ENCODE measurements at regions not wholly inside any gene's neighbourhood (a gene's known extent, or its start where the extent isn't known, plus 50 kb on each side); places are given as distances from the start of the nearest gene placed in this dataset.

DNA sequence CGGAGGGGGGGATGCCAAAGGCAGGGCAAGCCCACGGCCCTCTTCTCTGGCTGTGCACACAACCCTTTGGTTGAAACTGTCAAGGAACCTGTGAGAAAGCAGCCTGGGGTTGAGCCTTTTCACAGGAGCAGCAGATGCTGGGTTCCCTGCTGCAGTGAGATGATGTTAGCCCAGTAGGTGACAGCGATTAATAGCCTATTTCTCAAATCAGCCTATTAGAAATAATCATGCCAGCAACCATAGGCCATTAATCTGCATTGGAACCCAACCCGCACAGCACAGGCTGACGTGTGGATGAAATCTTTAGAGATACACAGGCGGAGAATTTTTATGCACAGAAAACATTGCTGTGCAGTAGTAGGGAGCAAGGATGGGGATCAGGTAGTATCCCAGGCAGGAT is 637.5 kb downstream of the AJAP1 start:
- TF ChIP-seq ZBTB33 (IDR thresholded peaks at IDR 0.05; ENCODE audit: extremely low read depth, insufficient replicate concordance, low read length) = no peak
- intact Hi-C loops (cut with micrococcal nuclease) = no loop called here
- H3K4me3 ChIP-seq (replicated peaks in 1 of 2; ENCODE audit: low read depth in 1 of 2, low read length in 2 of 2) = no peak overlapping the region
- no peak overlapping the region for H3K4me2 ChIP-seq (ENCODE audit: low read length)
- H3K27me3 ChIP-seq (ENCODE audit: insufficient read depth, low read length) = no peaks in the 10 kb centered on the region
- BruUV-seq (replicated peaks) = no TSS peak
- H3K4me1 ChIP-seq (ENCODE audit: control insufficient read depth in 1 of 2, insufficient read depth in 2 of 2, low read length in 2 of 2) = no peaks in the 10 kb centered on the region
- ATAC-seq (no peak), DNase-seq (ENCODE audit: low read depth, low spot score) (no peak)
- no peak overlapping the region for H3K9ac ChIP-seq (ENCODE audit: low read length)
- peaks cover 0 to 3% of the 10 kb centered on the region in 2 experiments; a peak in 2 of 4 replicates for H3K9me3 ChIP-seq (ENCODE audit: control insufficient read depth in 1 of 2, insufficient read depth in 1 of 2, low read depth in 1 of 2, low read length in 2 of 2)
- POLR2A ChIA-PET = no interaction called here
- H3K36me3 ChIP-seq (ENCODE audit: control insufficient read depth in 1 of 2, insufficient read depth in 2 of 2, low read length in 2 of 2) = no peaks in the 10 kb centered on the region
- H4K20me1 ChIP-seq (ENCODE audit: insufficient read depth) = no peaks in the 10 kb centered on the region
- H3K27ac ChIP-seq (ENCODE audit: low read depth, low read length) = no peak overlapping the region
- CTCF ChIA-PET = no interaction called here
- RAD21 ChIA-PET (ENCODE audit: low non-redundant PET in 1 of 2, low total read pairs in 2 of 2, uncharacterized antibody in 2 of 2, unreplicated experiment in 2 of 2) = no interaction called here
- no peaks in the 10 kb centered on the region for H3K9me2 ChIP-seq (ENCODE audit: insufficient read depth)
- no peak overlapping the region for H2AFZ ChIP-seq (ENCODE audit: low read depth, low read length, poor library complexity, severe bottlenecking)
- H3K79me2 ChIP-seq (ENCODE audit: insufficient read depth, low read length) = no peaks in the 10 kb centered on the region

DNA sequence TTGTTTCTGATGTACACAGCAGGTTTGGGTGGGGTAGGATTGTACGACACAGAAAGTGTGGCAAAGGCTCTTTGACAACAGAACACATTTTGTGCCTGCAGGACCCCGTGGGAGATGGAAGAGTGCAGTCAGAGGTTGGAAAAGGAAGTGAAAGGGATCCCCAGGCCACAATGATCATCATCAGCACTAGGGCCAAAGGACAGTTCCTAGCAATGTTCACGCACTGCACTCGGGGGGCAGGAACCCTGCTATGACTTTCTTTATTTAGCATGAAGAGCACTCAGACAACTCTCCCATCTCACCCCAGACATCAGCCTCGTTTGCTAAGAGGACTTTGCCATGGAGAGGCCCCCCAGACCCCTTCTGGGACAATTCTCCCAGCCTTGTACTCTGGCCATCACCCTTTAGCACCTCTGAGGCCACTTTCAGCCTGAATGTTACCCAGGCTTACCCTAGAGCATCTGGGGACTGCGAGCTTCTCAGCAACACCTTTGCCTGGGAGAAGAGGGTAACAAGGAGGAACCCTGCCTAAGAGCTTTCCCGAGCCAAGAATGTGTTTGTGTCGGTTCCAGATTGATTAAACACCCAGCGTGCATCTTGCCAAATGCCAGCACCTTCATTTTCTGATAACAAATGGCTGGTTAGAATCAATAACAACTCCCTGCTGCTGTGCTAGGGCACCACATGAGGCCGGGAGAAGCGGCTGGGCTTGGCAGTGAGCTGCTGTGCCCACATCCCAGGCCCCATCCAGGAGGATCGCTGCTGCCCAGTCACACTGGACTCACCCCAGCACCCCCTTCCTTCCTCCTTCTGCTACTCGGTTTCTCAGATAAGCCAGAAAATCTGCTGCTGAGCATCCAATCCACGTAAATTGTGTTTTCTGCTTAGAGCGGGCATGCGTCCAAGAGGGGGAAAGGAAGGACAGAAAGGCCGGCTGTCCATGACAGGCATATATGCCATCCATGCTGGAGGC is 633.1 kb downstream of the AJAP1 start:
- intact Hi-C loops (cut with micrococcal nuclease) = no loop called here
- RAD21 ChIA-PET (ENCODE audit: low non-redundant PET in 1 of 2, low total read pairs in 2 of 2, uncharacterized antibody in 2 of 2, unreplicated experiment in 2 of 2) = no interaction called here
- TF ChIP-seq ELF1 (IDR thresholded peaks at IDR 0.05; ENCODE audit: borderline replicate concordance, low read depth) (no peak), FOSL1 (IDR thresholded peaks at IDR 0.05; ENCODE audit: low read depth) (no peak), CBX3 (IDR thresholded peaks at IDR 0.05; ENCODE audit: low read depth) (no peak), CEBPB (IDR thresholded peaks at IDR 0.05; ENCODE audit: low read depth) (no peak), JUND (IDR thresholded peaks at IDR 0.05) (no peak), TCF7L2 (IDR thresholded peaks at IDR 0.05; ENCODE audit: borderline replicate concordance, extremely low read depth, insufficient read depth, insufficient read length) (no peak), ATF3 (IDR thresholded peaks at IDR 0.05) (no peak), SP1 (IDR thresholded peaks at IDR 0.05; ENCODE audit: low read depth) (no peak), ZFX (IDR thresholded peaks at IDR 0.05) (no peak), EGR1 (IDR thresholded peaks at IDR 0.05; ENCODE audit: low read depth) (no peak), ZBTB33 (IDR thresholded peaks at IDR 0.05; ENCODE audit: extremely low read depth, insufficient replicate concordance, low read length) (no peak), SRF (IDR thresholded peaks at IDR 0.05; ENCODE audit: low read depth) (no peak), EZH2 (IDR thresholded peaks at IDR 0.05) (no peak), YY1 (IDR thresholded peaks at IDR 0.05; ENCODE audit: extremely low read depth, insufficient replicate concordance, low read depth, low read length) (no peak)
- H3K9me3 ChIP-seq (ENCODE audit: control insufficient read depth in 1 of 2, insufficient read depth in 1 of 2, low read depth in 1 of 2, low read length in 2 of 2) = peaks cover 0 to 3% of the 10 kb centered on the region in 2 experiments; a peak in 2 of 4 replicates
- CTCF ChIA-PET = no interaction called here
- no peak for ATAC-seq
- POLR2A ChIA-PET = no interaction called here
- no peaks in the 10 kb centered on the region for H4K20me1 ChIP-seq (ENCODE audit: insufficient read depth)
- no peaks in the 10 kb centered on the region for H3K27me3 ChIP-seq (ENCODE audit: insufficient read depth, low read length)
- no peak overlapping the region for H3K27ac ChIP-seq (ENCODE audit: low read depth, low read length)
- no peak overlapping the region for H3K4me2 ChIP-seq (ENCODE audit: low read length)
- H3K4me3 ChIP-seq (replicated peaks in 1 of 2; ENCODE audit: low read depth in 1 of 2, low read length in 2 of 2) = no peak overlapping the region
- no peaks in the 10 kb centered on the region for H3K4me1 ChIP-seq (ENCODE audit: control insufficient read depth in 1 of 2, insufficient read depth in 2 of 2, low read length in 2 of 2)
- DNase-seq (ENCODE audit: low read depth, low spot score) = no peak
- no peak overlapping the region for H2AFZ ChIP-seq (ENCODE audit: low read depth, low read length, poor library complexity, severe bottlenecking)
- no peak overlapping the region for H3K9ac ChIP-seq (ENCODE audit: low read length)
- BruUV-seq (replicated peaks) = no TSS peak
- no peaks in the 10 kb centered on the region for H3K36me3 ChIP-seq (ENCODE audit: control insufficient read depth in 1 of 2, insufficient read depth in 2 of 2, low read length in 2 of 2)
- no peaks in the 10 kb centered on the region for H3K79me2 ChIP-seq (ENCODE audit: insufficient read depth, low read length)
- no peaks in the 10 kb centered on the region for H3K9me2 ChIP-seq (ENCODE audit: insufficient read depth)

All from HCT116 (cell line).